Hepatocyte (in vitro differentiated cells): ENCODE measurements at regions not wholly inside any gene's neighbourhood (a gene's known extent, or its start where the extent isn't known, plus 50 kb on each side); places are given as distances from the start of the nearest gene placed in this dataset.

Source experiments
- CTCF ChIP-seq: fragments of 200-600 bp; sonication (generic); IDR thresholded peaks from 2 replicates; pipeline ENCODE4 v1.5.1; 2016; ENCODE audit warnings: antibody characterized with exemption, mild to moderate bottlenecking; ENCODE audit not compliant: poor library complexity
- EZH2 ChIP-seq: fragments of 200-600 bp; sonication (generic); IDR thresholded peaks from 2 replicates; pipeline ENCODE4 v1.6.1; 2016; ENCODE audit warnings: antibody characterized with exemption, mild to moderate bottlenecking, borderline replicate concordance

- TF ChIP-seq CTCF = no peak
- TF ChIP-seq EZH2 = no peak
These were observed 147.3 kb upstream of the GPC6 start for GRCh38 chr13:93079294-93079693.
